IMR-90 (cell line): ENCODE measurements at regions not wholly inside any gene's neighbourhood (a gene's known extent, or its start where the extent isn't known, plus 50 kb on each side); places are given as distances from the start of the nearest gene placed in this dataset.
A peak's percentile ranks its signal among the peaks of the same experiment; 100 is the strongest.

ENCODE experiments used
- ATAC-seq: fragments of 200-7000 bp; cut with Tn5 transposase; 2 replicates; pipeline ENCODE4 v1.9.1; 2020; ENCODE audit warnings: low read depth, mild to moderate bottlenecking, moderate library complexity
- BruUV-seq: library from RNA; stranded (reverse); fragments of 400-500 nt; replicated peaks from 2 replicates; lab custom pipeline; 2021; lab: Mats Ljungman, UMichigan
- CTCF ChIA-PET: fragments of 300-600 bp; formaldehyde crosslinking; extraction: SDS; loops from one replicate; lab custom pipeline; 2021; ENCODE audit warnings: antibody characterized with exemption; lab: Yijun Ruan, JAX
- POLR2A ChIA-PET: fragments of 300-600 bp; sonication (Branson Sonifier 250); formaldehyde crosslinking; loops from one replicate; lab custom pipeline; 2022; ENCODE audit warnings: antibody characterized with exemption; ENCODE audit not compliant: unreplicated experiment; lab: Charles Lee
- DNase-seq: peaks from one replicate; pipeline ENCODE4 v3.0.0; 2013
- H2AFZ ChIP-seq: replicated peaks from 2 replicates; pipeline ENCODE3; 2013; ENCODE audit warnings: low read length, mild to moderate bottlenecking; ENCODE audit not compliant: poor library complexity
- H2AK5ac ChIP-seq: 2 replicates; pipeline ENCODE4 v1.6.1; 2013; ENCODE audit warnings: low read depth, low read length, inconsistent platforms
- H2AK9ac ChIP-seq: replicated peaks from 2 replicates; pipeline ENCODE3; 2013; ENCODE audit warnings: mild to moderate bottlenecking, low read depth, low read length, moderate library complexity; ENCODE audit not compliant: poor library complexity
- H2BK120ac ChIP-seq: 2 replicates; pipeline ENCODE4 v1.6.1; 2013; ENCODE audit warnings: low read depth, low read length, inconsistent platforms
- H2BK15ac ChIP-seq: 3 replicates; pipeline ENCODE4 v1.6.1; 2013; ENCODE audit warnings: low read depth, low read length, inconsistent platforms
- H2BK20ac ChIP-seq: 2 replicates; pipeline ENCODE4 v1.6.1; 2013; ENCODE audit warnings: low read depth, mild to moderate bottlenecking, inconsistent platforms, low read length, moderate library complexity
- H2BK5ac ChIP-seq: 2 replicates; pipeline ENCODE4 v1.6.1; 2013; ENCODE audit warnings: mild to moderate bottlenecking, low read depth, low read length, inconsistent platforms; ENCODE audit not compliant: poor library complexity, severe bottlenecking
- H3K14ac ChIP-seq: replicated peaks from 2 replicates; pipeline ENCODE4 v1.6.1; 2013; ENCODE audit warnings: low read depth, low read length, inconsistent platforms
- H3K18ac ChIP-seq: 2 replicates; pipeline ENCODE4 v1.6.1; 2013; ENCODE audit warnings: low read depth, low read length, control low read depth
- H3K23ac ChIP-seq: 2 replicates; pipeline ENCODE4 v1.6.1; 2013; ENCODE audit warnings: low read depth, low read length, inconsistent platforms
- H3K27ac ChIP-seq: 2 replicates; pipeline ENCODE4 v1.5.1; 2013; ENCODE audit warnings: mild to moderate bottlenecking, control low read depth, low read length; ENCODE audit not compliant: insufficient read depth
- H3K27me3 ChIP-seq: 2 replicates; pipeline ENCODE4 v1.6.1; 2013; ENCODE audit warnings: low read length; ENCODE audit not compliant: control insufficient read depth, insufficient read depth
- H3K36me3 ChIP-seq: 2 replicates; pipeline ENCODE4 v1.6.1; 2013; ENCODE audit warnings: low read length, mixed read lengths; ENCODE audit not compliant: control insufficient read depth, insufficient read depth
- H3K4ac ChIP-seq: 2 replicates; pipeline ENCODE4 v1.6.1; 2013; ENCODE audit warnings: low read depth, low read length, inconsistent platforms
- H3K4me1 ChIP-seq: 2 replicates; pipeline ENCODE4 v1.6.1; 2013; ENCODE audit warnings: low read length, mixed read lengths; ENCODE audit not compliant: control insufficient read depth, insufficient read depth
- H3K4me2 ChIP-seq: 2 replicates; pipeline ENCODE4 v1.6.1; 2013; ENCODE audit warnings: low read depth, mild to moderate bottlenecking, control low read depth, low read length, moderate library complexity
- H3K4me3 ChIP-seq: 2 replicates; pipeline ENCODE4 v1.5.1; 2013; ENCODE audit warnings: low read depth, mild to moderate bottlenecking, control low read depth, low read length, moderate library complexity; ENCODE audit not compliant: insufficient read depth
- H3K56ac ChIP-seq: 2 replicates; pipeline ENCODE4 v1.6.1; 2013; ENCODE audit warnings: low read length, inconsistent platforms; ENCODE audit not compliant: insufficient read depth; ENCODE audit errors: extremely low read depth
- H3K79me1 ChIP-seq, 2 experiments: 2 replicates each; pipeline ENCODE4 v1.6.1; 2013; ENCODE audit warnings: low read length in 2 of 2, inconsistent platforms in 1 of 2, low read depth in 1 of 2
- H3K9ac ChIP-seq: 2 replicates; pipeline ENCODE4 v1.6.1; 2013; ENCODE audit warnings: low read depth, low read length, control low read depth
- H3K9me1 ChIP-seq: 2 replicates; pipeline ENCODE4 v1.6.1; 2013; ENCODE audit warnings: low read length, inconsistent platforms; ENCODE audit not compliant: insufficient read depth
- H3K9me3 ChIP-seq: 2 replicates; pipeline ENCODE4 v1.6.1; 2013; ENCODE audit warnings: low read length; ENCODE audit not compliant: control insufficient read depth, insufficient read depth
- H4K20me1 ChIP-seq: 2 replicates; pipeline ENCODE4 v1.6.1; 2013; ENCODE audit warnings: low read length, inconsistent platforms; ENCODE audit not compliant: insufficient read depth
- H4K5ac ChIP-seq: 2 replicates; pipeline ENCODE4 v1.6.1; 2013; ENCODE audit warnings: mild to moderate bottlenecking, low read depth, low read length, control low read depth
- H4K8ac ChIP-seq, 2 experiments: 2 replicates each; pipeline ENCODE4 v1.6.1; 2013; ENCODE audit warnings: low read depth in 2 of 2, low read length in 2 of 2, control low read depth in 1 of 2, inconsistent platforms in 1 of 2
- H4K91ac ChIP-seq: 2 replicates; pipeline ENCODE4 v1.6.1; 2013; ENCODE audit warnings: low read depth, low read length, inconsistent platforms; ENCODE audit not compliant: insufficient read depth
- CEBPB ChIP-seq: IDR thresholded peaks from 2 replicates; pipeline ENCODE4 v1.6.1; 2012; ENCODE audit warnings: low read depth, low read length, improper control_type of control experiment
- CHD1 ChIP-seq: IDR thresholded peaks from 2 replicates; pipeline ENCODE4 v1.6.1; 2012; ENCODE audit warnings: low read depth, low read length, improper control_type of control experiment
- FOS ChIP-seq: fragments of 150-350 bp; IDR thresholded peaks from 2 replicates; pipeline ENCODE4 v1.6.1; 2016; ENCODE audit warnings: low read depth, low read length
- MXI1 ChIP-seq: IDR thresholded peaks from 2 replicates; pipeline ENCODE4 v1.6.1; 2012; ENCODE audit warnings: low read depth, mild to moderate bottlenecking, low read length, moderate library complexity, borderline replicate concordance
- NFE2L2 ChIP-seq: fragments of 150-350 bp; IDR thresholded peaks from 2 replicates; pipeline ENCODE4 v1.6.1; 2016; ENCODE audit warnings: low read depth, mild to moderate bottlenecking, low read length
- POLR2A ChIP-seq: IDR thresholded peaks from 2 replicates; pipeline ENCODE4 v1.6.1; 2012; ENCODE audit warnings: mild to moderate bottlenecking, low read depth, low read length
- WGBS, 2 experiments: methylation state at CpG; one replicate each; pipeline versions ENCODE4 v1.1.5 to v1.1.7; 2013; ENCODE audit warnings: missing lambda C conversion rate in 2 of 2; ENCODE audit not compliant: insufficient read length in 1 of 2; ENCODE audit errors: extremely low coverage in 2 of 2; 5-methylcytosine and 5-hydroxymethylcytosine counted together
- dilution Hi-C: fragments of 300-500 bp; cut with HindIII; formaldehyde crosslinking; loops from one replicate; pipeline ENCODE4 v1.14.3; 2018; ENCODE audit warnings: low sequenced_read_pairs; ENCODE audit not compliant: unreplicated experiment
- in situ Hi-C: fragments of 300-500 bp; cut with MboI; formaldehyde crosslinking; loops from 3 replicates; pipeline ENCODE4 v1.14.3; 2019; ENCODE audit warnings: low sequenced_read_pairs, inconsistent platforms, mixed read lengths
- intact Hi-C: fragments of 100-400 bp; cut with micrococcal nuclease; formaldehyde crosslinking; loops from 2 replicates; pipeline ENCODE4 v1.10.0; 2022
- TF ChIP-seq, protein P1 (sequence below): fragments of 150-350 bp; IDR thresholded peaks from 2 replicates; pipeline ENCODE4 v1.6.1; 2016; ENCODE audit warnings: low read depth, mild to moderate bottlenecking, low read length, moderate library complexity, borderline replicate concordance

- peak overlapping the region; percentile 75 for H2BK120ac ChIP-seq
- WGBS, 2 experiments, result 100% methylated on average over 1 of the region's 2 CpGs; no CpG with 5 or more reads in 1 of the 2 experiments
- peak overlapping the region in 1 of 2 experiments; percentile 20; a peak in 1 of 4 replicates for H4K8ac ChIP-seq
- ChIA-PET CTCF (interaction anchor here (0.5 to 1.2 kb wide), 2 partner anchors 13 to 28 kb away, joined by 3 to 6 read pairs; no protein-coding TSS in a partner anchor), POLR2A (no interaction called here)
- H3K4me2 ChIP-seq, result no peak overlapping the region
- peak overlapping the region; percentile 24 for H3K4ac ChIP-seq
- no peak overlapping the region for H2BK5ac ChIP-seq
- H3K27me3 ChIP-seq, result no peaks in the 10 kb centered on the region
- intact Hi-C loops, result loop anchor here (10.0 kb wide), 1 partner anchor 114 kb away; no protein-coding TSS in a partner anchor
- H2BK15ac ChIP-seq, result no peak overlapping the region
- H3K4me3 ChIP-seq, result no peak overlapping the region
- peak overlapping the region; percentile 62 for H4K91ac ChIP-seq
- H3K79me1 ChIP-seq, result peaks cover 0 to 9% of the 10 kb centered on the region in 2 experiments; a peak in 2 of 4 replicates
- BruUV-seq, result no TSS peak
- ATAC-seq, result no peak
- no peak overlapping the region for H2AFZ ChIP-seq
- H3K23ac ChIP-seq, result 0 out of 2 replicates have a peak overlapping the region, but pooled peaks have one; percentile 25
- H4K5ac ChIP-seq, result peak overlapping the region; percentile 51; the same call in 1 of the 2 replicates
- peak overlapping the region; percentile 57 for H3K14ac ChIP-seq
- H3K56ac ChIP-seq, result no peak overlapping the region
- TF ChIP-seq FOS (no peak), MXI1 (no peak), NFE2L2 (no peak), CEBPB (no peak), CHD1 (no peak), POLR2A (no peak)
- TF ChIP-seq, protein P1, sequence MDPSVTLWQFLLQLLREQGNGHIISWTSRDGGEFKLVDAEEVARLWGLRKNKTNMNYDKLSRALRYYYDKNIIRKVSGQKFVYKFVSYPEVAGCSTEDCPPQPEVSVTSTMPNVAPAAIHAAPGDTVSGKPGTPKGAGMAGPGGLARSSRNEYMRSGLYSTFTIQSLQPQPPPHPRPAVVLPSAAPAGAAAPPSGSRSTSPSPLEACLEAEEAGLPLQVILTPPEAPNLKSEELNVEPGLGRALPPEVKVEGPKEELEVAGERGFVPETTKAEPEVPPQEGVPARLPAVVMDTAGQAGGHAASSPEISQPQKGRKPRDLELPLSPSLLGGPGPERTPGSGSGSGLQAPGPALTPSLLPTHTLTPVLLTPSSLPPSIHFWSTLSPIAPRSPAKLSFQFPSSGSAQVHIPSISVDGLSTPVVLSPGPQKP, result no peak
- no peaks in the 10 kb centered on the region for H3K36me3 ChIP-seq
- in situ Hi-C loops, result loop anchor here (10.0 kb wide), 1 partner anchor 146 kb away; the partner anchor contains the start of gene TPM1
- H2AK5ac ChIP-seq, result peak overlapping the region; percentile 80
- no peak overlapping the region for H3K27ac ChIP-seq
- H3K4me1 ChIP-seq, result peaks cover 25% of the 10 kb centered on the region
- peaks cover 27% of the 10 kb centered on the region for H3K9me1 ChIP-seq
- H3K9me3 ChIP-seq, result no peaks in the 10 kb centered on the region
- H2AK9ac ChIP-seq, result no peak overlapping the region
- DNase-seq, result no peak
- H4K20me1 ChIP-seq, result no peaks in the 10 kb centered on the region; the same call in 1 of the 2 replicates
- peak overlapping the region; percentile 58; the same call in 1 of the 2 replicates for H3K18ac ChIP-seq
- H2BK20ac ChIP-seq, result peak overlapping the region; percentile 76
- no peak overlapping the region for H3K9ac ChIP-seq
- dilution Hi-C loops, result no loop called here
Measured at GRCh38 chr15:62899090-62899493, 143.5 kb upstream of the TPM1 start.
